ENCODE measurements at regions not wholly inside any gene's neighbourhood (a gene's known extent, or its start where the extent isn't known, plus 50 kb on each side); places are given as distances from the start of the nearest gene placed in this dataset.

DNA sequence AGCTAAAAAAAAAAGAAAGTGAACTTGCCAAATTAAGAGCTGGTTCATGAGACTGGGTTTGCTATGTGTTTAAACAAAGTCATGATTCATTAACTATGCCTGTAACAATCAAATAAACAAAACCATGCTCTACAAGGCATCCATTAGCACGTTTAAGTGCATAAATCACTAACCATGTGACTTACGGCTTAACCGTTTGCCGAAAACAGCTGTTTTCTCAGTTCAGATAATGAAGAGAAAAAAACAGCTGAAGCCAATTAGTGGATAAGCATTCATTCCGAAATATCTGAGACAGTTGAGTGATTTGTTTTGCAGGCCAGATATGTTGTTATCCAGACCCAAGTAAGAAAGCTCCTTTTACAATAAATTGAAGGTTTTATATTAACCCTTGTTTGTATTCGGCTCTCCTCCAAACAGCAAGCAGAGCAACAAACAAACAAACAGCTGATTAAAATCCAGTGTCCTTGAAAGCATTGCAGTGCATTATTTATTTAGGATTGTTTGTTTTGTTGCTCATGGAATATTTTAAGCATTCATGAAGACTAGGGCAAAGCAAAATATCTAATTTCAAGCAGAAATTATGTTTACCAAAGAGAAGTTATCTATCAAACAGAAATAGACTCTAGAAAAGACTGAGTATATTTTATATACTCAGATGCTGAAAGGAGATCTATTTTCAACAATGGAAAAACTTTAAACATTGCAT lies 343.5 kb downstream of the RFPL4B start:
- Histone ChIP-seq H3K9me3 (no peaks in the 10 kb centered on the region), H3K4me1 (no peaks in the 10 kb centered on the region), H3K27ac (no peak overlapping the region), H3K4me3 (no peak overlapping the region), H3K27me3 (no peaks in the 10 kb centered on the region), H3K36me3 (no peaks in the 10 kb centered on the region)
- intact Hi-C loops (cut with DNase I; ENCODE audit: low total_unique reads): no loop called here
- DNase-seq: no peak
- TF ChIP-seq, protein P1, sequence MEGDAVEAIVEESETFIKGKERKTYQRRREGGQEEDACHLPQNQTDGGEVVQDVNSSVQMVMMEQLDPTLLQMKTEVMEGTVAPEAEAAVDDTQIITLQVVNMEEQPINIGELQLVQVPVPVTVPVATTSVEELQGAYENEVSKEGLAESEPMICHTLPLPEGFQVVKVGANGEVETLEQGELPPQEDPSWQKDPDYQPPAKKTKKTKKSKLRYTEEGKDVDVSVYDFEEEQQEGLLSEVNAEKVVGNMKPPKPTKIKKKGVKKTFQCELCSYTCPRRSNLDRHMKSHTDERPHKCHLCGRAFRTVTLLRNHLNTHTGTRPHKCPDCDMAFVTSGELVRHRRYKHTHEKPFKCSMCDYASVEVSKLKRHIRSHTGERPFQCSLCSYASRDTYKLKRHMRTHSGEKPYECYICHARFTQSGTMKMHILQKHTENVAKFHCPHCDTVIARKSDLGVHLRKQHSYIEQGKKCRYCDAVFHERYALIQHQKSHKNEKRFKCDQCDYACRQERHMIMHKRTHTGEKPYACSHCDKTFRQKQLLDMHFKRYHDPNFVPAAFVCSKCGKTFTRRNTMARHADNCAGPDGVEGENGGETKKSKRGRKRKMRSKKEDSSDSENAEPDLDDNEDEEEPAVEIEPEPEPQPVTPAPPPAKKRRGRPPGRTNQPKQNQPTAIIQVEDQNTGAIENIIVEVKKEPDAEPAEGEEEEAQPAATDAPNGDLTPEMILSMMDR (IDR thresholded peaks at IDR 0.05): no peak

DNA sequence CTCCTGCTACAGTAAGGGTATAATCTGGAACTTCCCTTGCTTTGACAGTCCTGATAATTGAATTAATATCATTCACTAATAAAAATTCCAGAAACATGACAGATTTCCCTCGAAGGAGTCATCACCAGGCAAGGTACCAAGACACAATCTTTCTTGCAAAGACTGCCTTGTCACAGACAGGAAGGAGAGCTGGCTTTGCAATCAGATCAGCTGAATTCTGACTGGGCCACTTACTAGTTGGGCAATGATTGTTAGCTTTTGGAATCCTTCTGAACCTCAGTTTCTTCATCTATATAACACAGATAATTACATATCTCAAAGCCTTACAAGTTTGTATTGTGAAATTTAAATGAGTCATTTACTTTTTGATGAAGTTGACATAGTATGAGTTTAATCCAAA lies 344.2 kb downstream of the RFPL4B start:
- no peaks in the 10 kb centered on the region for H3K36me3 ChIP-seq
- H3K9me3 ChIP-seq: no peaks in the 10 kb centered on the region
- H3K4me1 ChIP-seq: no peaks in the 10 kb centered on the region
- intact Hi-C loops (cut with DNase I; ENCODE audit: low total_unique reads): no loop called here
- H3K27ac ChIP-seq: no peak overlapping the region
- TF ChIP-seq, protein P1 (IDR thresholded peaks at IDR 0.05): no peak
- DNase-seq: no peak
- no peak overlapping the region for H3K4me3 ChIP-seq
- H3K27me3 ChIP-seq: no peaks in the 10 kb centered on the region

DNA sequence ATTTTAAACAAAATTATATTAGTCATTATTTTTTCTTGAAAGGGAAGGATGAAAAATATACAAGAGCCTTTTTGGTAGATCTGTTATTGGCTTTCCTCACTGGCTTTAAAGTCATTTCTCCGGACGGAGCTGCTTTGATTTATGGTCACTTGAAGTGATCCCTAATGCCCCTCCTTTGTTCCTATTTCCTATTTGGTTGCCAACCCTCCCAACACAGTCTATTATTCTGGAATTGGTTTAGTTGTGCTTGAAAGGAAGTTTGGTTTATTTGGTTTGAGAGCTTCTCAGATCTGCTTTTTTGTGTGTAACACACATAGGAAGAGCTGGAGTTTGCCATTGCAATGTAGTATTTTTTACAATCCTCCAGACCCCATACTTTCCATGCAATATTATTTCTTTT lies 347.9 kb downstream of the RFPL4B start:
- H3K4me1 ChIP-seq: no peaks in the 10 kb centered on the region
- H3K4me3 ChIP-seq: no peak overlapping the region
- intact Hi-C loops (cut with DNase I; ENCODE audit: low total_unique reads): no loop called here
- no peaks in the 10 kb centered on the region for H3K27me3 ChIP-seq
- TF ChIP-seq, protein P1 (IDR thresholded peaks at IDR 0.05): no peak
- H3K27ac ChIP-seq: no peak overlapping the region
- DNase-seq: no peak
- no peaks in the 10 kb centered on the region for H3K9me3 ChIP-seq
- H3K36me3 ChIP-seq: no peaks in the 10 kb centered on the region

DNA sequence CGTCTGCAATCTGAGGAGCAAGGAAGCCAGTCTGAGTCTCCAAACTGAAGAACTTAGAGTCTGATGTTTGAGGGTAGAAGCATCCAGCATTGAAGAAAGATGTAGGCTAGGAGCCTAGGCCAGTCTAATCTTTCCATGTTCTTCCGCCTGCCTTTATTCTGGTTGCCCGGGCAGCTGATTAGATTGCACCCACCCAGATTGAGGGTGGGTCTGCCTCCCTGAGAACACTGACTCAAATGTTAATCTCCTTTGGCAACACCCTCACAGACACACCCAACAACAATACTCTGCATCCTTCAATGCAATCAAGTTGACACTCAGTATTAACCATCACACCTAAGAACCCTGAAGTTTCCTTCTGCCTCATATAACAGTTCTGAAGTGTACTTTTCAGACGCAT lies 350.1 kb downstream of the RFPL4B start:
- H3K9me3 ChIP-seq: no peaks in the 10 kb centered on the region
- H3K27me3 ChIP-seq: no peaks in the 10 kb centered on the region
- H3K27ac ChIP-seq: no peak overlapping the region
- DNase-seq: no peak
- no peaks in the 10 kb centered on the region for H3K36me3 ChIP-seq
- intact Hi-C loops (cut with DNase I; ENCODE audit: low total_unique reads): no loop called here
- H3K4me1 ChIP-seq: no peaks in the 10 kb centered on the region
- TF ChIP-seq, protein P1 (IDR thresholded peaks at IDR 0.05): no peak
- no peak overlapping the region for H3K4me3 ChIP-seq

DNA sequence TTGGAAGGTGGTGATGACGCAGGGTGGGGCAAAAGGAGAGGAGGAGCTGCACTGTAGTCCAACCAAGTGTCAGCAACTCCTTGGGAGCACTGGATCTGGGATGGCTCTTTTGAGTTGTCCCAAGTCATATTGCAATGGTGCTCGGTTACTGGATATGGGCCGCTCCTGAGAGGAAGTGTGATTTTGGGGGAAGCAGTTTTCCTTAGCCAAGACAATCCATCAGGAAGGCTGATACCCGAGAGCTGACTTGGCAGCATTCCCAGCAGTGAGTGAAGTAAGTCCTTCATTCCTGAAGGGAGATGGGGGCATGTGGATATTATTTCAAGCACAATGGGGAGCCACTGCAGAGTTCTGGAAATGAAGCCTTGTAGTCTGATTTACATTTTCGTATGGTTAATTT lies 354.1 kb downstream of the RFPL4B start:
- DNase-seq: no peak
- Histone ChIP-seq H3K9me3 (no peaks in the 10 kb centered on the region), H3K27me3 (no peaks in the 10 kb centered on the region), H3K27ac (no peak overlapping the region), H3K4me1 (no peaks in the 10 kb centered on the region), H3K4me3 (no peak overlapping the region), H3K36me3 (no peaks in the 10 kb centered on the region)
- intact Hi-C loops (cut with DNase I; ENCODE audit: low total_unique reads): no loop called here
- TF ChIP-seq, protein P1 (IDR thresholded peaks at IDR 0.05): no peak

DNA sequence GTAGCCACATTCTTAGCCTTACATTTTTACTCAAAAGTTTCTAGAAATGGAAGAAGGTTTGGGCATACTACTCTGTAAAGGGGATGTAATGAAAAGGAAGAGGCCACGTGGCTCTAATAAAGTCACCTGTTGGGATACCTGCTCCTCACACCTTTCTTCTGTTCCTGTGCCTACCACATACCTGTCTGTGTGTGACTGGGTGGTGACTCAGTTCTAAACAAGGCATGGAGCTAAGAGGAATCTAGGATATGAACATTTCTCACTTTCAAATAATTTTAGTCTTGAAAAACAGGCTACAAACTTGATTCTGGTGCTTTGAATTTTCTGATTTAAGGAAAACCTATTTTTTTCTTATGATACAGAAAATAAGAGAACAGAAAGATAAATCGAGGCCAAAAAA lies 363.6 kb downstream of the RFPL4B start:
- TF ChIP-seq, protein P1 (IDR thresholded peaks at IDR 0.05): no peak
- no peaks in the 10 kb centered on the region for H3K9me3 ChIP-seq
- no peak for DNase-seq
- no peak overlapping the region for H3K4me3 ChIP-seq
- no peaks in the 10 kb centered on the region for H3K36me3 ChIP-seq
- no peaks in the 10 kb centered on the region for H3K4me1 ChIP-seq
- H3K27me3 ChIP-seq: no peaks in the 10 kb centered on the region
- intact Hi-C loops (cut with DNase I; ENCODE audit: low total_unique reads): no loop called here
- H3K27ac ChIP-seq: no peak overlapping the region

Data from tibial artery (tissue), 4 donors.